GM10266 (cell line): ENCODE measurements at regions not wholly inside any gene's neighbourhood (a gene's known extent, or its start where the extent isn't known, plus 50 kb on each side); places are given as distances from the start of the nearest gene placed in this dataset.
A peak's percentile ranks its signal among the peaks of the same experiment; 100 is the strongest.

ENCODE experiments used
- DNase-seq: peaks from one replicate; pipeline ENCODE4 v3.0.0; 2012; ENCODE audit errors: extremely low spot score
- CTCF ChIP-seq: IDR thresholded peaks from 2 replicates; pipeline ENCODE4 v1.5.1; 2012; ENCODE audit warnings: mild to moderate bottlenecking, low read depth; ENCODE audit not compliant: control insufficient read depth, insufficient read depth; ENCODE audit errors: missing control alignments

GRCh38 chr6:144347448-144347759 is 62.3 kb downstream of the UTRN start:
- DNase-seq, result no peak
- TF ChIP-seq CTCF, result no peak

- no peak for TF ChIP-seq CTCF
- DNase-seq, result no peak
Observed at GRCh38 chr6:144347933-144348332, 62.8 kb downstream of the UTRN start.

- TF ChIP-seq CTCF, result no peak
- DNase-seq, result no peak
Observed at GRCh38 chr6:144349690-144350527, 64.8 kb downstream of the UTRN start.

GRCh38 chr6:144350528-144350880 is 65.4 kb downstream of the UTRN start:
- no peak for DNase-seq
- no peak for TF ChIP-seq CTCF

- no peak for DNase-seq
- no peak for TF ChIP-seq CTCF
Observed at GRCh38 chr6:144351379-144352127, 66.4 kb downstream of the UTRN start.

- DNase-seq, result no peak
- no peak for TF ChIP-seq CTCF
Observed at GRCh38 chr6:144352331-144352730, 67.2 kb downstream of the UTRN start.

GRCh38 chr6:144353871-144354314 is 68.8 kb downstream of the UTRN start:
- TF ChIP-seq CTCF, result no peak
- peak; percentile 58 for DNase-seq
